HG03342 (cell line): ENCODE measurements at regions not wholly inside any gene's neighbourhood (a gene's known extent, or its start where the extent isn't known, plus 50 kb on each side); places are given as distances from the start of the nearest gene placed in this dataset.
"Not testable (repeated sequence)": the region's sequence is repeated elsewhere in the genome, so short reads cannot be mapped to it uniquely, and the experiment has no call there.

Experiments
- ATAC-seq: cut with Tn5 transposase; IDR thresholded peaks from one replicate; pipeline ENCODE4 v1.9.1; 2021; ENCODE audit warnings: mild to moderate bottlenecking, moderate library complexity; ENCODE audit not compliant: unreplicated experiment

- ATAC-seq: no peak
These were observed 467.4 kb upstream of the SEMA6A start for GRCh38 chr5:117041926-117042595.

GRCh38 chr5:117039035-117039434 lies 464.4 kb upstream of the SEMA6A start:
- no peak for ATAC-seq

- no peak for ATAC-seq
These were observed 452.8 kb upstream of the SEMA6A start for GRCh38 chr5:117027384-117027783.

DNA sequence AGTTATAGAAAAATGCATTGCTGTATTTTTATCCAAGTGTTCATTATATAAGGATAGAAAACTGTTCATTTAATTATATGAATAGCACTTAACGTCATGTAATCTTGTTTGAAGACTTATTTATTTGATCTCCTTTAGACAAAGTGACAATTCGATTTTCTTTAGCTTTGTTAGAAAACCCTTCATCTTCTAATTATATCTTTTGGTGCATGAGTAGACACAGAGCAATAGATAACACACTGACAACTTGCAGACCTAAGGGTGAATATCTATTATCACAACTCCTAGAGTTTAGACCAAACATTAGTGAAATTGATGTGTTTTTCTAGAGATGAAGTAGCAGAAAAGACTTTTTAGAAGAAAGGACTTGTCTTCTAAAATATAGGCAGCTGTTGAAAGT lies 446.4 kb upstream of the SEMA6A start:
- no peak for ATAC-seq

DNA sequence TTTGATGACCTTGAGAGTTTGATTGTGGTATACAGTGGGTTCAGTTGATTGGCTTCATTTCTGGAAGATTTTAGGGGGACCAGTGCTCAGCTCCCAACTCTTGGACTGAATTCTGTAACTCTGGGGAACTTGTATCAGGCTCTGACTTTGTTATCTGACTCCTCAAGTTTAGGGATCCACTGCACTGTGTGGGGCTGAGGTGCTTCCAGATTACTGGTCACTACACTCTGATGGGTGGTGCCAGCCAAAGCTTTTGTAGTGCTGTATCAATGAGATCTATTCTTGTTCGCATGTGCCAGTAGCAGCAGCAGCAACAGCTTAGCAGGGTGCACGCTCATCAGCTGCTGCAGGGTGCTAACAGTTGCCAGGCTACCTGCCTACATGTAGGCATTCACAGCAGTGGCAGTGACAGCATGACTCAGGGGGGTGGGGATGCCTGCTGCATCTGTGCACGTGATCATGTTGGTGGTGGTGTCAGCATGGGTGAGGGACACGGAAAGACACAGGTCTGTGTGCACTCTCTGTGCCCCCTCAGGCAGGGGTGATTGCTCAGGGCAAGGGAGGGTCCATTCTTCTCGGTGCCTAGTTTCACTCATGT lies 438.8 kb upstream of the SEMA6A start:
- no peak for ATAC-seq

DNA sequence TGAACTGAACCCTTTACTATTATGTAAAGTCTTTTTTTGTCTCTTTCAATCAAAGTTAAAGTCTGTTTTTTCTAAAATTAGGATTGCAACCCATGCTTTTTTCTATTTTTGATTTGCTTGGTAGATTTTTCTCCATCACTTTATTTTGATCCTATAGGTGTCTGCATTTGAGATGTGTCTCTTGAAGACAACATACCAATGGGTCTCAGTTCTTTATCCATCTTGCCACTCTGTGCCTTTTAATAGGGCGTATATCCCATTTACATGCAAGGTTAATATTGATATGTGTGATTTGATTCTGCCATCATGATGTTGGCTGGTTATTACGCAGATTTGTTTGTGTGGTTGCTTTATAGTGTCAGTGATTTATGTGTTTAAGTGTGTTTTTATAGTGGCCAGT lies 436.0 kb upstream of the SEMA6A start:
- ATAC-seq: no peak

- ATAC-seq: no peak
These were observed 423.4 kb upstream of the SEMA6A start for GRCh38 chr5:116998024-116998423.

DNA sequence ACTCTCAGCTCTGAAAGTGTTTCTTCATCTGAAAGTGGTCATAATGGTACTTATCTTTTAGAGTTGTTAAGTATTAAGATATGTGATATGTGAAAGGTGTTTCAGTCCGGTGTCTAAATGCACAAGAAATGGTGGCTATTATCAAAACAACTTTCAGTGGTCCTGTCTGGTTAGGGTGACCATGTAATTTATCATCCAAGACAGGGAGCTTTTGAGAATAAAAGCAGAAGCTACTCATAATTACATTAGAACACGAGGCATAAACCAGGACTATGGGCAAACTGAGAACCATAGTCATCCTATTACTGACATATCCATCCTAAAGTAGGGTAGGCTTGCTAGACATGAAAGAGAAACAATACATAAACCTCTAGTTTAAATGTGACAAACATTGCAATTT lies 418.1 kb upstream of the SEMA6A start:
- ATAC-seq: no peak

- ATAC-seq: no peak
These were observed 415.4 kb upstream of the SEMA6A start for GRCh38 chr5:116989995-116990394.

DNA sequence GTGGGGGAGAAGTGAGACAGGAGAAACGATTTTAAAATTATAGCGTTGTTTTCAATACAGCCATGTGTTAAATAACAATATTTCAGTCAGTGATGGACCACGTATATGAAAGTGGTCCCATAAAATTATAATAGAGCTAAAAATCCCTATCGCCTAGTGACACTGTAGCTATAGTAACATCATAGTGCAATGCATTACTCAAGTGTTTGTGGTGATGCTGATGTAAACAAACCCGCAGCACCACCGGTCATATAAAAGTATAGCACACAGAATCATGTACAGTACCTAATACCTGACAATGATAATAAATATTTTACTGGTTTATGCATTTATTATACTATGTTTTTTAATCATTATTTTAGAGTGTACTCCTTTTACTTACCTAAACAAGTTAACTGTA lies 407.4 kb upstream of the SEMA6A start:
- no peak for ATAC-seq

- ATAC-seq: no peak
These were observed 406.0 kb upstream of the SEMA6A start for GRCh38 chr5:116980581-116980980.

GRCh38 chr5:116976767-116977166 lies 402.1 kb upstream of the SEMA6A start:
- ATAC-seq: no peak

- ATAC-seq: no peak
These were observed 396.5 kb upstream of the SEMA6A start for GRCh38 chr5:116971131-116971530.

- no peak for ATAC-seq
These were observed 395.7 kb upstream of the SEMA6A start for GRCh38 chr5:116970318-116970717.

DNA sequence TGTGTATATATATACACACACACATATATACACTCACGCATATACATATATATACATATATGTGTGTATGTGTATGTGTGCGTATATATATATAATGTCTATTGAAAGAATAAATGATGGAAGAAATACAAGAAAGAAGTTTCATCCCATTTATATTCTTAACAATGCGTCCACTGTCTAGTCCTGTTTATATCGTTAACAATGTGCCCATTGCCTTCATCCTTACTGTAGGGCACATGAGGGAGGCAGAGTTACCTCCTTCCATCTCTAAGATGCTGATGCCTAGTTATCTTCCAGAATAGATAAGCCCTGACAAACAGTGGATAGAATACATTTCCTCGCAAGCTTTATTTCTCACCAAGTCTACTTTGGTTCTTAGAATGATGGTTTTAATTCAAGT lies 389.8 kb upstream of the SEMA6A start:
- no peak for ATAC-seq

DNA sequence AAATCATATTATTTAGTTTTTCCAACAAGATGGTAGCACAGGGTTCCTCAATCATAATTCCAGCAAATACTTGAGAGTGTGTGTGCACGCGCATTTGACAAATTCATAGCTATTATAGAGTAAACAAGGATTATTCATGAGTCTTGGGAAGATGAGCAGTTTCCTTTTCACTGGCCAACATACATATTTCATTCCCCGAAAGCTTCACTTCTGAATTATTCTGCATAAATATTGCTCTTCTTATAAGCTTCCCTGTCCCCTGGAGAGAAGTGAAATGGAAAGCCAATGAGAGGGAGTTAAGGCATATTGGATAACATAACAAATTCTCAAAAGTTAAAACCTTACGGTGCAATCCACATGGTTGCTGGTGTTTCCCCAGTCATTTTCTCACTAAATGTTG lies 386.4 kb upstream of the SEMA6A start:
- no peak for ATAC-seq

GRCh38 chr5:116959843-116960242 lies 385.2 kb upstream of the SEMA6A start:
- ATAC-seq: peak; percentile 64

GRCh38 chr5:116953251-116953930 lies 378.8 kb upstream of the SEMA6A start:
- no peak for ATAC-seq

- ATAC-seq: no peak
These were observed 376.6 kb upstream of the SEMA6A start for GRCh38 chr5:116951219-116951618.

- peak; percentile 99 for ATAC-seq
These were observed 373.3 kb upstream of the SEMA6A start for GRCh38 chr5:116947691-116948528.

DNA sequence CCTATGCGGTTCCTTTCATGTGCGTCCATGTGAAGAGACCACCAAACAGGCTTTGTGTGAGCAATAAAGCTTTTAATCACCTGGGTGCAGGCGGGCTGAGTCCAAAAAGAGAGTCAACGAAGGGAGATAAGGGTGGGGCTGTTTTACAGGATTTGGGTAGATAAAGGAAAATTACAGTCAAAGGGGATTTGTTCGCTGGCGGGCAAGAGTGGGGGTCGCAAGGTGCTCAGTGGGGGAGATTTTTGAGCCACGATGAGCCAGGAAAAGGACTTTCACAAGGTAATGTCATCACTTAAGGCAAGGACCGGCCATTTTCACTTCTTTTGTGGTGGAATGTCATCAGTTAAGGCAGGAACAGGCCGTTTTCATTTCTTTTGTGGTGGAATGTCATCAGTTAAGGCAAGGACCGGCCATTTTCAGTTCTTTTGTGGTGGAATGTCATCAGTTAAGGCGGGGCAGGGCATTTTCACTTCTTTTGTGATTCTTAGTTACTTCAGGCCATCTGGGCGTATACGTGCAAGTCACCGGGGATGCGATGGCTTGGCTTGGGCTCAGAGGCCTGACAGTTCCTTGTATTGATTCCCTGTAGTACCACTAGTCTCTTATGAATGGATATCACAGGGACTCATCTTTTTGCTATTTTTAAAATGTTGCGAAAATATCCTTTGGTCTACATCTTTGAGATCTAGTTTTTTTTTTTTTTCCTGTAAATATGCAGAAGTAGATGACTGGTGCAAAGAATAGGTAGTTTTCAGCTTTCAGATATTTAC lies 371.2 kb upstream of the SEMA6A start:
- not testable (repeated sequence) for ATAC-seq
